Lower leg skin (tissue), 3 donors: ENCODE measurements at regions not wholly inside any gene's neighbourhood (a gene's known extent, or its start where the extent isn't known, plus 50 kb on each side); places are given as distances from the start of the nearest gene placed in this dataset.

Source experiments
- POLR2A ChIP-seq, 2 donors: fragments of 450-650 bp; IDR thresholded peaks; one replicate each; pipeline ENCODE4 v1.6.1; 2016 to 2017; ENCODE audit warnings: antibody characterized with exemption in 2 of 2, mild to moderate bottlenecking in 1 of 2, moderate library complexity in 1 of 2
- TF ChIP-seq, protein P1 (sequence below), 3 donors: fragments of 450-650 bp; IDR thresholded peaks; one replicate each; pipeline ENCODE4 v1.5.1; 2016; ENCODE audit warnings: antibody characterized with exemption in 3 of 3, mild to moderate bottlenecking in 3 of 3, moderate library complexity in 2 of 3

DNA sequence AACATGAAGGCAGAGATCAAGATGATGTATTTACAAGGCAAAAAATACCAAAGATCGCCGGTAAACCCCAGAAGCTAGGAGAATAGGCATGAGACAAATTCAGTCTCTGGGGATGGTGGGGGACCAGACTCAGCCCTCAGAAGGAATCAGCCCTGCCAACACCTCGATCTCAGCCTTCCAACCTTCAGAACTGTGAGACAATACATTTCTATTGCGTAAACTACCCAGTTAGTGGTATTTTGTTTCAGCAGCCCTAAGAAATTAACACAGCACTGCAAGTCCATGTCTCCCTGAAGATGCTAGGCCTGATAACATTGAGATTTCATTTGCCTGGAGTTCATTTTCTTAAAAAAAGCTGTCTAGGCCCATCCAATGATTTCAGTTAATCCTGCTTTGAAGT, 622.5 kb downstream of the PTPRC start:
- TF ChIP-seq POLR2A (IDR thresholded peaks at IDR 0.05): no peak
- TF ChIP-seq, protein P1, sequence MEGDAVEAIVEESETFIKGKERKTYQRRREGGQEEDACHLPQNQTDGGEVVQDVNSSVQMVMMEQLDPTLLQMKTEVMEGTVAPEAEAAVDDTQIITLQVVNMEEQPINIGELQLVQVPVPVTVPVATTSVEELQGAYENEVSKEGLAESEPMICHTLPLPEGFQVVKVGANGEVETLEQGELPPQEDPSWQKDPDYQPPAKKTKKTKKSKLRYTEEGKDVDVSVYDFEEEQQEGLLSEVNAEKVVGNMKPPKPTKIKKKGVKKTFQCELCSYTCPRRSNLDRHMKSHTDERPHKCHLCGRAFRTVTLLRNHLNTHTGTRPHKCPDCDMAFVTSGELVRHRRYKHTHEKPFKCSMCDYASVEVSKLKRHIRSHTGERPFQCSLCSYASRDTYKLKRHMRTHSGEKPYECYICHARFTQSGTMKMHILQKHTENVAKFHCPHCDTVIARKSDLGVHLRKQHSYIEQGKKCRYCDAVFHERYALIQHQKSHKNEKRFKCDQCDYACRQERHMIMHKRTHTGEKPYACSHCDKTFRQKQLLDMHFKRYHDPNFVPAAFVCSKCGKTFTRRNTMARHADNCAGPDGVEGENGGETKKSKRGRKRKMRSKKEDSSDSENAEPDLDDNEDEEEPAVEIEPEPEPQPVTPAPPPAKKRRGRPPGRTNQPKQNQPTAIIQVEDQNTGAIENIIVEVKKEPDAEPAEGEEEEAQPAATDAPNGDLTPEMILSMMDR (IDR thresholded peaks at IDR 0.05): no peak
